AG09309 (cell line): ENCODE measurements at regions not wholly inside any gene's neighbourhood (a gene's known extent, or its start where the extent isn't known, plus 50 kb on each side); places are given as distances from the start of the nearest gene placed in this dataset.

Source experiments
- DNase-seq: peaks from one replicate; pipeline ENCODE4 v3.0.0-alpha.2; 2010; ENCODE audit warnings: low read depth
- H3K4me3 ChIP-seq: 2 replicates; pipeline ENCODE4 v1.5.1; 2011; ENCODE audit warnings: mild to moderate bottlenecking, low read depth, low read length, moderate library complexity; ENCODE audit not compliant: control insufficient read depth
- TF ChIP-seq, protein P1 (sequence below): IDR thresholded peaks from 2 replicates; pipeline ENCODE4 v1.5.1; 2011; ENCODE audit warnings: mild to moderate bottlenecking, low read depth, low read length, inconsistent platforms; ENCODE audit not compliant: insufficient read depth, control insufficient read depth; ENCODE audit errors: missing control alignments

- DNase-seq, result no peak
- TF ChIP-seq, protein P1, sequence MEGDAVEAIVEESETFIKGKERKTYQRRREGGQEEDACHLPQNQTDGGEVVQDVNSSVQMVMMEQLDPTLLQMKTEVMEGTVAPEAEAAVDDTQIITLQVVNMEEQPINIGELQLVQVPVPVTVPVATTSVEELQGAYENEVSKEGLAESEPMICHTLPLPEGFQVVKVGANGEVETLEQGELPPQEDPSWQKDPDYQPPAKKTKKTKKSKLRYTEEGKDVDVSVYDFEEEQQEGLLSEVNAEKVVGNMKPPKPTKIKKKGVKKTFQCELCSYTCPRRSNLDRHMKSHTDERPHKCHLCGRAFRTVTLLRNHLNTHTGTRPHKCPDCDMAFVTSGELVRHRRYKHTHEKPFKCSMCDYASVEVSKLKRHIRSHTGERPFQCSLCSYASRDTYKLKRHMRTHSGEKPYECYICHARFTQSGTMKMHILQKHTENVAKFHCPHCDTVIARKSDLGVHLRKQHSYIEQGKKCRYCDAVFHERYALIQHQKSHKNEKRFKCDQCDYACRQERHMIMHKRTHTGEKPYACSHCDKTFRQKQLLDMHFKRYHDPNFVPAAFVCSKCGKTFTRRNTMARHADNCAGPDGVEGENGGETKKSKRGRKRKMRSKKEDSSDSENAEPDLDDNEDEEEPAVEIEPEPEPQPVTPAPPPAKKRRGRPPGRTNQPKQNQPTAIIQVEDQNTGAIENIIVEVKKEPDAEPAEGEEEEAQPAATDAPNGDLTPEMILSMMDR, result no peak
- H3K4me3 ChIP-seq, result no peak overlapping the region
Measured at GRCh38 chr9:129284607-129285291, 106.7 kb upstream of the IER5L start.

DNA sequence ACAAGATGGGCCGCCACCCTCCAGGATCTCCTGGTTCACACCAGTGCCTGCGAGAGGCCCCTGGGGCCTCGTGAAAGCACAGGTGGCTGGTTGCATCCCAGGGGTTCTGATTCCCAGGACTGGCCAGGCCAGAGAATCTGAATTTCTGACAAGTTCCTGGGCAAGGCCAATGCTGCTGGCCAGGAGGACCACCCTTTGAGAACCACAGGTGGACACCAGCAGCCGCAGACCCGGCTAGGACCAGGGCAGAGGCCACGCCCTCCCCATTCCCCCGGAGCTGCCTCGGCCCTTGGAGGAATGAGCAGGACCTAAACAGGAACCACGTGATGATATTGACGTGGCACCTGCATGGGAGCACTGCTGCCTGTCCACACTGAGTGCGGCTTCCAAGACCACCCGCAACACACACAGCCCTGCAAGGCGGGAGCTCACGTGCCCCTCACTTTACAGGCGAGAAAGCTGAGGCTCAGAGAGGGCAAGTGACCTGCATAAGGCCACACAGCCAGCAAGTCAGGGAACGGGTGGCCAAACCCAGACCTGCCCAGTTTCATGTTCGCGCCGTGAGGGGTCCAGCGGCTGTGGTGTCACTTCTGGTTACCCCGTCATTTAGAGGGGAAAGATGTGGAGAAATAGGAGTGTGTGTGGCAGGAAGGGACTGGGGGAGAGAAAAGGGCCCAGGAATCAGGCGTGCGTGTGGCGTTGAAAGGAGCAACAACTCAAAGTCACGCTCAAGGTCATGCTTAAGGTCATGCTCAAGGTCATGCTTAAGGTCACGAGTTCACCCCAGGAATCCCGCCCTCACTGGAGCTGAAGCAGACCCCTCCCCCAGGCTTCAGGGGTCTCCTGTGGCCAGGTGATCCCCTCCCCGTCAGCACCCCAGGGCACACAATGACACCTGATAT is 105.9 kb upstream of the IER5L start:
- TF ChIP-seq, protein P1, result no peak
- no peak for DNase-seq
- no peak overlapping the region for H3K4me3 ChIP-seq

GRCh38 chr9:129283291-129283691 is 105.2 kb upstream of the IER5L start:
- DNase-seq, result no peak
- no peak overlapping the region for H3K4me3 ChIP-seq
- TF ChIP-seq, protein P1, result no peak

GRCh38 chr9:129282731-129283211 is 104.7 kb upstream of the IER5L start:
- H3K4me3 ChIP-seq, result no peak overlapping the region
- no peak for DNase-seq
- TF ChIP-seq, protein P1, result no peak

GRCh38 chr9:129282272-129282671 is 104.2 kb upstream of the IER5L start:
- no peak for DNase-seq
- TF ChIP-seq, protein P1, result no peak
- no peak overlapping the region for H3K4me3 ChIP-seq

- DNase-seq, result no peak
- TF ChIP-seq, protein P1, result no peak
- H3K4me3 ChIP-seq, result no peak overlapping the region
Measured at GRCh38 chr9:129281506-129282145, 103.6 kb upstream of the IER5L start.
